T-helper 2 cell (primary cell): ENCODE measurements at regions not wholly inside any gene's neighbourhood (a gene's known extent, or its start where the extent isn't known, plus 50 kb on each side); places are given as distances from the start of the nearest gene placed in this dataset.
"Not testable (repeated sequence)": the region's sequence is repeated elsewhere in the genome, so short reads cannot be mapped to it uniquely, and the experiment has no call there.

Experiments
- DNase-seq, 5 experiments: peaks; one replicate each; pipeline versions ENCODE4 v3.0.0 to v3.0.0-alpha.2; 2012 to 2022

DNA sequence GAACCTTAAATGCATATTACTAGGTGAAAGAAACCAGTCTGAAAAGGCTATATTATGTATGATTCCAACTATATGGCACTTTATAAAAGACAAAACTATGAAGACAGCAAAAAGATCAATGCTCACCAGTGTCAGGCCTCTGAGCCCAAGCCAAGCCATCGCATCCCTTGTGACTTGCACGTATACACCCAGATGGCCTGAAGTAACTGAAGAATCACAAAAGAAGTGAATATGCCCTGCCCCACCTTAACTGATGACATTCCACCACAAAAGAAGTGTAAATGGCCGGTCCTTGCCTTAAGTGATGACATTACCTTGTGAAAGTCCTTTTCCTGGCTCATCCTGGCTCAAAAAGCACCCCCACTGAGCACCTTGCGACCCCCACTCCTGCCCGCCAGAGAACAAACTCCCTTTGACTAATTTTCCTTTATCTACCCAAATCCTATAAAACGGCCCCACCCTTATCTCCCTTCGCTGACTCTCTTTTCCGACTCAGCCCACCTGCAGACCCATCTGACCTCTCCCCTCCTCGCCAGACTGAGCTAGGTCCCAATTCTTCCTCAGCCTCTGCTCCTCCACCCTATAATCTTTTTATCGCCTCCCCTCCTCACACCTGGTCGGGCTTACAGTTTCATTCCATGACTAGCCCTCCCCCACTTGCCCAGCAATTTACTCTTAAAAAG lies 1239.5 kb downstream of the OLFM4 start:
- DNase-seq: not testable (repeated sequence)

DNA sequence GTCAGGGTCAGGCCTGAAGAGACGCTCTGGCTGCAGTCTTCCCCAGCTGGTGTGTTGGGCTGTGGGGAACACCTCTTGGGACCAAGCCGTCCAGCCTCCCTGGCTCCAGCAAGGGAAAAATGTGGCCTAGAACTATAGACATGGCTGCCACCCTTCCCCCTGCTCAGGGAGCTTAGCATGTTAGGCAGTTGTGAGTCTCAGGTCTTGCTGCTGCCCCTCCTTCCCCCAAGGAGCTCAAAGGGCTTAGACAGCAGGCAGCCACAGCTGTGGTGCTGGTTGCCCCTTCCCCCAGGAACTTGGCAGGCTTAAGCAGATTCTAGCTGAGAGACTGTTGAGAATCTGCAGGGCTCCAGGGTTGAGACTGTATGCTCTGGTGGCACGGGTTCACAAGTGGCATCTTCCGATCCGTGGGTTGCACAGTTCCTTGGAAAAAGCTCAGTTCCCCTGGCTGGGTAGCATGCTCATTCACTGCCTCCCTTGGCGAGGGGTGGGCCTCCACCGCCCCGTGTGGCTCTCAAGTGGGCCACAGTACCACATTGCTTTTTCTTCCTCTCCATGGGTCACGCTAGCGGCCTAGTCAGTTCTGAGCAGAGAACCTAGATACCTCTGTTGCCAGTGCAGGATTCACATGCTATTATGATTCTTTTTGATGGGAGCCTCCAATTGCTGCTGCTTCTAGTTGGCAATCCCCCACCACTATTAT lies 1258.6 kb downstream of the OLFM4 start:
- no peak for DNase-seq

DNA sequence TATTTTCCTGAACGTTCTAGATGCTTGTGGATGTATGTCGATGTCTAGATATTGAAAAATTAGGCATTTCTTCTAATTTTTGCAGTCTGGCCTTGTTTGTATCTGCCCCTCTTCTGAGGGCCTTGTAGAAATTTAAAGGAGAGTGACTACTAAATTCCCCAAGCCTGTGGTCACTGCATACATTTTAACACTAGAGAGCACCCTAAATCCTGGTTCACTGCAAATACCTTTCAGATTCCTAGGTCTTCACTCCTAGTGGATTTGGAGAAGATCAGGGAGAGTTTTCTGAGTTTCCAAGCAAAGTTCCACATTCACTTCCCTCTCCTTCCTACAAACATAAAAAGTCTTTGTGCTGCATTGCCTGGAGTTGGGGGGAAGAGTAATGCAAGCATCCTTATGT lies 1272.5 kb downstream of the OLFM4 start:
- DNase-seq: no peak

DNA sequence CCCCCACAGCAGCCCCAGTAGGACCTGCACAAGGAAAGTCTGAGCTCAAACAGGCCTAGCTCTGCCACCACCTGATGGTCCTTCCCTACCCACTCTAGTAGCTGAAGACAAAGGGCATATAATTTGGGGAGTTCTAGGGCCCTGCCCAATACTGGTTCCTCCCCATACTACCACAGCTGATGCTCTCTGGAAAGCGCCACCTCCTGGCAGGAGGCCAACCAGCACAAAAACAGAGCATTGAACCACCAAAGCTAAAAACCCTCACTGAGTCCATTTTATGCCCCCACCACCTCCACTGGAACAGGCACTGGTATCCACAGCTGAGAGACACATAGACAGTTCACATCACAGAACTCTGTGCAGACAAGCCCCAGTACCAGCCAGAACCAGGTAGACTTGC lies 1276.8 kb downstream of the OLFM4 start:
- DNase-seq: no peak

DNA sequence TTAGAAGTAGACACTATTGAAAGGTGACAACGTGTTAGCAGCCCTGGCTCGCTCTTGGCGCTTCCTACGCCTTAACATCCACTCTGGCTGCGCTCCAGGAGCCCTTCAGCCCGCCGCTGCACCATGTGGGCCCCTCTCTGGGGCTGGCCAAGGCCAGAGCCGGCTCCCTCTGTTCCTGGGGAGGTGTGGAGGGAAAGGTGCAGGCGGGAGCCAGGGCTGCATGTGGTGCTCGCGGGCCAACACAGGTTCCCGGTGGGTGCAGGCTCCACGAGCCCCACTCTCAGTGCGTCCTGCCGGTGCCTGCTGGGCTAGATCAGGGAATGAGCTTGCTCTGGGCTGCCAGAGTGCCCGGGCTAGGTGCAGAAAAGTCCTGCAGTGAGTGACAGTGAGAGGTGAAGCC lies 1284.3 kb downstream of the OLFM4 start:
- DNase-seq: no peak

DNA sequence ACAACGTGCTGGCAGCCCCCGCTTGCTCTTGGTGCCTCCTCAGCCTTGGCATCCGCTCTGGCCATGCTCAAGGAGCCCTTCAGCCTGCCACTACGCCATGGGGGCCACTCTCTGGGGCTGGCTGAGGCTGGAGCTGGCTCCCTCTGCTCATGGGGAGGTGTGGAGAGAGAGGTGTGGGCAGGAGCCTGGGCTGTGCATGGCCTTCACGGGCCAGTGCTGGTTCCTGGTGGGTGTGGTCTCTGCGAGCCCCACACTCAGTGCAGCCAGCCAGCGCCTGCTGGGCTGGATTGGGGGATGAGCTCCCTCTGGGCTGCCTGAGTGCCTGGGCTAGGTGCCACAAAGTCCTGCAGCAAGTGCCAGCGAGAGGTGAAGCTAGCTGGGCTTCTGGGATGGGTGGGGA lies 1289.1 kb downstream of the OLFM4 start:
- DNase-seq: no peak

DNA sequence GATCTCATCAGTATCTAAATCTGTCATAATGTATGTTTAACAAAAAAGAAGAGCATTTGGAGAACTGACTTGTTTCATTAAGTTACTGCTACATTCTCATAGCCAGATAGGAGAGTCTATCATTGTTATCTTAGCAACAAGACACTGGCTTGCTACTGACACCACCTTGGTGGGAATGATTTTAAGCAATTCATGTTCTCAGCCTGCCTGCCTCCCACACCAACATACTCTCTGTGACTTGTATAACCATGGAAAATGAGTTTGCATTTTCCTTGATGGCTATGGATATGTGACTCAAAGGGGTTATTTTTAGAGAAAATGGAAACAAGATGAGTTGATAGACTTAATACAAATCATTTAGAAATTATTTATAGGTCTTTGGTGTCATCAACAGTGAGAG lies 1308.9 kb downstream of the OLFM4 start:
- DNase-seq: no peak

DNA sequence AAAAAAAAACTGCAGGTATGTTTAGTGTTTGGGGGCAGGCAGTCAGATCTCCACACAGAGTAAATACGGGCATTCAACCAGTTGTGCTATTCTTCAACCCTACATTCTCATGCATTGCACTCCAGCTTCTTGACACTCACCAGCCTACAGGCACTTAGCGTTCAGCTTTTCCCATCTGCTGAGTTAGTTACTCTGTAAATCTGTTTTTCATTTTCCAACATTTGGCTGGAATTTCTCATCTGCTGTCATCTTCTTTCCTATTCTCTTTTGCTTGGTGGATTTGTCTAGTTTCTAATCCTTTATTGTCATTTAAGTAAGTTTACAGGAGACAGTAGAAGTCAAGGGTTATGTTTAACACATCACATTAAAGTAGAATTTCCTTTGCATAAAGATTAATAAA lies 1318.9 kb downstream of the OLFM4 start:
- no peak for DNase-seq

DNA sequence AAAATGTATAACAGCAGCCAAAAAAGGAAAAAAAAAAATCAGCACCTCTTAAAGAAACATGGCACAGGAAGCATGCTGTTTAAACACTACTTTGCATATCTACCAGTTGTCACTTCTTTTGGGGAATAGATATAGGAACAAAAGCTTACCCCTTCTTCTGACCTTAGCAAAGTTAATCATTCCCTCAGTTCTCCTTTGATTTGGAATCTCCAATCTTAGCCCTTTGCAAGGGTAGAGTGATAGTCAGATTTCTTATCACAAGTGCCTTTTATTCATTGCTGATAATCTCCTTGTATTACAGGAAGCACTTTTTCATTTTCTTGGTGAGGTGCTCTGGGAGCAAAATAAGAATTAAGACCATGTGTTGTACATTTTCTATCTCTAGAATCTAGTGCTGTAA lies 1327.6 kb downstream of the OLFM4 start:
- no peak for DNase-seq

DNA sequence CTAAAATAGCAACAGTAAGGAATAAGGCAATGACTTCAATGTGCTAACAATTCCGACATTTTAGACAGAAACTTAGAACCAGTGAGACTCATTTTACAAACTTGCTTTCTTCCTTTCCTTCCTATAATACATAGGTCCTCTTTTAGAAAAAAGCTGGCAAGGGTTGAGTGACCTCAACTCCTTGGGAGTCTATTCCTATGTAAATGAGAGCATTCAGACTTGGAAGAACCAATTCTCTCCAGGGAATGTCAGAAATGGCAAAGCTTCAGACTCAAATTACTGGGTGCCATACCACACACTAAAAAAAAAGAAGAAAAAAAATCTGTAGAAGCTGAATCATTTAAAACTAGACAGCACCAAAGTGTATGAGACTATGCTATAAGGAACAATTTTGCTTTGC lies 1328.2 kb downstream of the OLFM4 start:
- DNase-seq: no peak

DNA sequence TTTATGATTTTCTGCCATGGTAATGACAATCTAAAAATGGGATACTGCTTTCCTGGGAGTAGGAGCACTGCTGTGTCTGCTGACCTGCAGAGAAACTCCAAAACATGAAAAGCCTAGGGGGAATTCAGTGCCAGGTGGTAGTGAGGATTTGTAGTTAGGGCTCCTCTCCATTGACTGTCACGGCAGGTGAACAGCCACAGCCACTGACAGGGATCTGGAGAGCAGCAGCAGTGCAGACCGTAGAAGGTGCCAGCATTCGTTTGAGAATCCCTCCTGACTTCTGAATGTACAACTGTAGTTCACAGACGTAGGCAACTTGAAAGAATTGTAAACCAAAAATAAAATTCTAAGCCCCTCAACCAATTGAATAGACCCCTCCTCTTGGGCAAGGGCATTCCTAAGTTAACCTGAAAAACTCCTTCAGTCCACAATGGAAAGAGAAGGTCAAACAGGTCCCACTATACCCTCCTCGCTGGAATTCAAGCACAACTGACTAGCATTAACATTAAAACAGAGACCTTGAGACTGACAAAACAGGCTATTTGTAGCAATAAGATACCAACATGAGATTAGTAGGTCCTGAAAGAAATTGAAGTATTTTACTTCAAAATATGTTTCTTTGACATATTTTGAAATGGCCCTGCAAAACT lies 1328.8 kb downstream of the OLFM4 start:
- no peak for DNase-seq

DNA sequence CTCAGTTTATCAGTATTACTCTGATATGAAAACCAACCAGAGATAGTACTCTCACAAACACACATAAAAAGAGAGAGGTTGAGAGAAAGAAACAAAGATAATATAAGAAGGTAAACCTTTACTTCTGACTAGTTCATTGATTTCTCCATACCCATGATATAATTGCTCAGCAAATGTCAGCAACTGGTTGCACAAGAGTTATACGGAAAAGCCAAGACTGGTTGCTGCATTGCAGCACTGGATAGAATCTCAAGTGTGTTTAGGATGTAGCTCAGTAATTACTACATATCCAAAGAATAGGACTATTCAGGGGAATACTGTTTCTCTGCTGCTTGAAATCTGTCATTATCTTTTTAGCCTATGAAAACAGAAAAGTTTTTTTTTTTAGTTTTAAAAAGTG lies 1332.8 kb downstream of the OLFM4 start:
- DNase-seq: no peak

DNA sequence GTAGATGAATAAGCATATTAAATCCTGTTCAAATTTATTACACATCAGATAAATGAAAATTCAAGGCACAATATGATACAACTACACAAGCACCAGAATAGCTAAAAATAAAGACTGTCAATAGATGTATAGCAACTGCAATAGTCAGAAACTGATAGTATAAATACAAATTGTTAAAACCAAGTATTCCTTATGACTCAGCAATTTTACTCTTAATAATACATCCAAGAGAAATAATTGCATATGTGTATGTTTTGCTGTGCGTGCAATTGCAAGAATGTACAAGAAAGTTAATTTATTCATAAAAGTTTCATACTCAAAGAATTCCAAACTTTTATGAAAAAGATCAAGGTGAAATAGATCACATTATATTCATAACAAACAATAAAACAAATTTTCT lies 1338.1 kb downstream of the OLFM4 start:
- DNase-seq: no peak

DNA sequence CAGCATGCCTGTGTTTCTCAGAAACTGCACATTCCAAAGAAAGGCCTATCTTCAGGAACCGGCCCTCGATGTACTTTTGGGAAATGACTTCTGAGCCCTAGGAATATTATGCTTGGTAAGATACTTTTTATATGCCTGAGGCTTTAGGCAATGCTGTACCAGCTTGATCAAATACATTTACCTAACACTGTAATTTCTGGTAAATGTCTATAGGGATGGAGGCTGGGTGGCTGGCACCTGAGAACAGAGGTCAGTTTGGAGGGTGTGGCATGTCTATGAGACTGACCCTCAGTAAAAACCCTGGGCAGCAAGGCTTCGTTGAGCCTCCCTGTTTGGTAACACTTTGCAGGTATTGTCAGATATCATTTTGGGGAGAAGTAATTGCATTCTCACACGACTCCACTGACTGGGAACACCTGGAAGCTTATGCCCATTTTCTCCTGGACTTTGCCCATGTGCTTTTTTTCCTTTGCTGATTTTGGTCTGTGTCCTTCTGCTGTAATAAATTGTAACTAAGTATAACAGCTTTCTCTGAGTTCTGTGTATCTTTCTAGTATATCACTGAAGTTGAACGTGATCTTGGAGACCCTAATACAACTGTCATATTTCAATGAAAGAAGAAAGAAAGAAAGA lies 1339.1 kb downstream of the OLFM4 start:
- no peak for DNase-seq

DNA sequence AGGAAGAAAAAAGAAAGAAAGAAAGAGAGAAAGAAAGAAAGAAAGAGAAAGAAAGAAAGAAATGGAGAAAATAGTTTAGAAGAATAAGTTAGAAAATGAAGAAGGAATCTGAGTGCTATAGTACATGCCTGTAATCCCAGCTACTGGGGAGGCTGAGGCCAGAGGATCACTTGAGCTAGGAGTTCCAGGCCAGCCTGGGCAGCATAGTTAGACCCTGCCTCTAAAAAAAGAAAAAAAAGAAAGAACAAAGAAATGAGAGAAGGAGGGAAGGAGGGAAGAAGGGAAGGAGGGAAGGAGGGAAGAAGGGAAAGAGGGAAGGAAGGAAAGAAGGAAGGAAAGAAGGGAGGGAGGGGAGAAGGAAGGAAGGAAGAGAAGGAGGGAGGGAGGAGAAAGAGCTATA lies 1339.8 kb downstream of the OLFM4 start:
- DNase-seq: no peak

DNA sequence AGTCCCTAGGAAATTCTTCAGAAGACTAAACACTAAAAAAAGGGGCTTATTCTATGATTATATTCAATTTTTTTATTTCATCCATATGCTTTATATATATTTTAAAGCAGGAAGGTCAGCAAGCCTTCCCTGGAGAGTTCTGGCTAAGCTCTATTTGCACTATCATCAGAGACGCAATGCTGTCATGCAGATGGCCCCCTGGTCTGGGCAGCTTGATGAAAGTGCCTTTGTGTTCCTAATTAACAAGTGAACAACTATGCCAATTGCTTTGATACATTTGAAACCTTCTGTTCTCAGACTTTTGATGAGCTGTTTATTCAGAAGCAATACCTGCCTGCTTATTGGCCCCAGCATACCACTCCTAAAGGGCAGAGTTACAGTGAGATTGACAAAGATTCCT lies 1344.6 kb downstream of the OLFM4 start:
- no peak for DNase-seq

DNA sequence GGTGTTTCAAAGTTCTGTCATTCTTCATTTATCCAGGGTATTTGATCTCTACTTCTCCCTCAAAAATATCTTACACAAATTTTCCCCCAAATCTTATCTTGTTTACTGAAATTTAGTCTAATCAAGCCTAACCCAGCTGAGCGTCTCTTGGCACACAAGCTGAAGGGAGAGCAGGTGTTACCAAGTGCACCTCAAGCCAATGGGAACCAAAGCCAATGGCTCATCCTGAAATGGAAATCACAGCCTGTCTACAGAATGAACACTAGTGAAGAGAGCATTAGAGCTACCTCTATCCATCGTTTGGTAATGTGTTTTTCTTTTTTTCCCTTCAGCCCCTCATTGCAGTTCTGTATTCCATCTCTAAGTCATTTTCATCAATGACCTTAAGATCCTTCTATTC lies 1350.8 kb downstream of the OLFM4 start:
- DNase-seq: no peak

DNA sequence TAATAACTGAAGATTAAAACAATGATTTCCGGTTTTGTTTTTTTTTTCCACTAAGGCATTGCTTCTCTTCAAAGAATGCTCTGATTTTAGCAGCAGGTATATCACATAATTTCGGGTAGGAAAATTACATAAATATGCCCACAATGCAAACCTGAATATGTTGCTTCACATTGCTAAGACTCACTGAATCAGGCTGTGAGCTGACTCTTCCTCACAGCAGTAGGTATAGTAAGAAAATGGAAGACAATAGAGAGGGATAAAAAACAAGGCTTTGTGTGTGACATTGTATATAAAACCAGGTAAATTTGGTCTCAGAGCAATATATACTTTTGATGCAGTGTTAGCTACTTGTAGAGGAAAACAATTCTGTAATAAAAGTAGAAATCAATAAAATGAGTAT lies 1355.0 kb downstream of the OLFM4 start:
- DNase-seq: no peak

DNA sequence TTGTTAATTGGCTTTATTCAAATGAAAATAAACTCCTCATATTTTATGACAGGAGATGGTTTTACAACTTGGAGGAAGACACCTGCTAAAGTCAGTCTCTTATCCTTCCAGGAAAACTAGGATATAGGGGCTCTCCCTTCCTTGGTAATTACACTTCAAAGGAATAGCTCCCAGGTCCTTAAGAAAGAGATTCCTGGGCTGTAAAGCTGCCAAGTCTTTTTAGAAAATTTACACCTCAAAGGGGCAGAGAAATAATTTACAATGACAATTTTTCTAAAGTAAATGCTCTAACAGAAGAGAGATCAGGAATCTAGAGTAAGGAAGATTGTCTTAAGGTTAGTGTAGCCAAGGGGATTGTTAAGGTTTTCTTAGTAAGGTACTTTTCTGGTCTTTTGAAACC lies 1359.0 kb downstream of the OLFM4 start:
- DNase-seq: no peak

DNA sequence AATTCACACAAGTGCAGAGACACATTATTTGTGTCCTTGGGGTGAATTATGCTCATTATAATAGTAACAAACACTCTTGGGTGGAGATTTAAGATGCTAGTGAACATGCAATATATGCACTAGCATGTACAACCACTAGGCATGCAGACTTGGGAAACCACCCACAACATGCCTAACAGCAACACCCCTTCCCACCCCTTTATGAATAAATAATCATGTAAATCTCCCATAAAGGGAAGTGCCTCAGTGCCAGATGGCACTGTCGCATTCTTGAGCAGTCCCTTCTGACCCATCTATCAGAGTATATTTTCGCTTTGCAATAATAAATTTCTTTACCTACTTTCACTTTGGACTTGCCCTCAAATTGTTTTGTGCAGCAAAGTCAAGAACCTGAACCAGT lies 1362.2 kb downstream of the OLFM4 start:
- DNase-seq: no peak

DNA sequence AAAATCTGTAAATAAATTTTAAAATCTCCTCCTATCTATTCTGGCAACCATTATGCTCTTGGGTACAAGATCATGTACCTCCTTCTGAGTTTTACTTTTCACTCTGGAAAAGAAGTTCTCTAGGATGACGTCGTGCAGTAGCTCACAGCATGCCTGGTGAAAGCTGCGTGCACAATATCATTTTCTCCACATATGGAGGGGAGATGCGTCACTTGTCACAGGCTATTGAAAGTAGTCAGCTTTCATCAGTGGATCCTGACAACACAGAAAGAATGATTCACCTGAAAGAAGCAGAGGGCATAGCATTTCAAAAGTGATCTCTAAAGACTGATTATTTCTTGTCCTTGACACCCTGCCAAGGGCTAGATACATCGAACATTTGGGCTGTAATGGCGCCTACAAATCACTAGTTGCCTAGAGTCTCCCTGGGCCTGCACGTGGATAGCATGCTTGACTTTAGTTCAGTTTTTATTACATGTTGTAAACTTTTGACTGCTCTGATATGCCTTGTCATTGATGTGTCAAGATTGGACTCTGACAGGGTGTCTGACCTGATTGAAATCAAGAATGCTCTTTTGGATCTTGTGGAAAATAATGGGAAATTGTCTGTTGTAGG lies 1365.6 kb downstream of the OLFM4 start:
- no peak for DNase-seq

DNA sequence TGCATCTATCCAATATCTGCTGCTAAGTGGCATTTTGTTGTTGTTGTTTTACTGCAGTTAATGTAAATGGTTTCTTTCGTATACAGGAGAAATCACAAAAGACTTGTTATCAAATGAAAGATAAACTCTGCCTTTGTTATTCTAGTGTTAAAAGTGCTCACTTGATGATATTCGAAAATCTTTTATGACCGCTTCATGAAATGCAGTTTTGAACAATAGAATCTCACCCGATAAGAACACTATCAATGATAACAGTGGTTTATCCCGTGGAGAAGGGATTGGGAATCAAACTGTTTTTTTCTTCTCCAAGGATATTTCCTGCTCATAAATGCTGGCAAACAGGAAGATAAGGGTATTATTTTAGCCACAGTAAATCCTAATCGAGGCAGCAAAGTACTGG lies 1366.3 kb downstream of the OLFM4 start:
- no peak for DNase-seq

DNA sequence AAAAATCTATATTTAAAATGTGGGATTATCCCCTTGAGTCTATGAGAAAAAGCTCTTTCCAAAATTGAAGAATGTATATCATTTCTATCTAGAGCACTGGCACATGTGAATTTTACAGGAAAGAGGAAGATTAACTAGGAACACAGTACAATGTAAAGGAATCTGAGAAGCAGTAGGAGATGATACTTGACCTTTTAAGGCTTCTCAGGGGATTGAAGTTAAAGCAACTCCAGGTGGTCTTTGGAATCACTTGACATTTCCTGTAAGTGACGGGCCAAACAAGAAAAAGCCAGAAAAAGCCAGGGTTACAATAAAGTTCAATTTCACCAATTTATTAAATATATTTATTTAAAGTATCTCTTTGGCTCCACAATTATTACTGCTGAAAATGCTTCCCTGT lies 1373.9 kb downstream of the OLFM4 start:
- no peak for DNase-seq
